K562 (cell line): ENCODE measurements at regions not wholly inside any gene's neighbourhood (a gene's known extent, or its start where the extent isn't known, plus 50 kb on each side); places are given as distances from the start of the nearest gene placed in this dataset.

Source experiments
- ATAC-seq: fragments of 200-7000 bp; cut with Tn5 transposase; 3 replicates; pipeline ENCODE4 v1.9.1; 2020; ENCODE audit warnings: moderate library complexity
- BruUV-seq: library from RNA; stranded (reverse); fragments of 400-500 nt; replicated peaks from 2 replicates; lab custom pipeline; 2021; lab: Mats Ljungman, UMichigan
- CTCF ChIA-PET: fragments of 300-600 bp; formaldehyde crosslinking; extraction: SDS; loops from one replicate; lab custom pipeline; 2021; ENCODE audit warnings: low intra/inter-chr PET ratio; lab: Yijun Ruan, JAX
- POLR2A ChIA-PET: fragments of 300-600, 350-650 bp; sonication (Branson Sonifier 250); formaldehyde crosslinking; extraction: SDS; loops from one replicate; lab custom pipeline; 2021; ENCODE audit warnings: antibody characterized with exemption, inconsistent platforms; lab: Yijun Ruan, JAX
- DNase-seq, 4 experiments: peaks; one replicate each; pipeline versions ENCODE4 v3.0.0 to v3.0.0-alpha.2; 2011 to 2018; ENCODE audit warnings: low spot score in 3 of 4, mixed read lengths in 3 of 4; ENCODE audit errors: extremely low read depth in 1 of 4
- FAIRE-seq: peaks from 2 replicates; lab custom pipeline; 2011; peaks lifted over from hg19 to GRCh38; lab: Jason Lieb, UNC
- H2AFZ ChIP-seq: 2 replicates; pipeline ENCODE4 v1.6.0; 2011; ENCODE audit warnings: low read depth, low read length, control low read depth, inconsistent platforms
- H3K27ac ChIP-seq: fragments of 200-600 bp; 3 replicates; pipeline ENCODE4 v1.8.0; 2011; ENCODE audit warnings: low read depth, mild to moderate bottlenecking, control low read depth, inconsistent platforms, low read length, moderate library complexity, mixed read lengths; ENCODE audit errors: extremely low read depth
- H3K27me3 ChIP-seq, 2 experiments: fragments of 300-600 bp in 1 of 2; 2 replicates in 1 of 2; 3 replicates in 1 of 2; pipeline versions ENCODE4 v1.6.0 to v1.8.0; 2011; ENCODE audit warnings: inconsistent platforms in 2 of 2, low read length in 2 of 2, mild to moderate bottlenecking in 1 of 2, mixed read lengths in 1 of 2, moderate library complexity in 1 of 2; ENCODE audit not compliant: control insufficient read depth in 2 of 2, insufficient read depth in 2 of 2
- H3K36me3 ChIP-seq: fragments of 300-600 bp; 3 replicates; pipeline ENCODE4 v1.8.0; 2011; ENCODE audit warnings: mild to moderate bottlenecking, low read length, inconsistent platforms; ENCODE audit not compliant: control insufficient read depth, insufficient read depth
- H3K4me1 ChIP-seq, 2 experiments: fragments of 200-600 bp in 1 of 2; replicated peaks in 1 of 2; 2 replicates in 1 of 2; 3 replicates in 1 of 2; pipeline versions ENCODE4 v1.5.1 to v1.8.0; 2011; ENCODE audit warnings: inconsistent platforms in 2 of 2, low read length in 2 of 2, mild to moderate bottlenecking in 1 of 2, mixed read lengths in 1 of 2, moderate library complexity in 1 of 2; ENCODE audit not compliant: control insufficient read depth in 2 of 2, insufficient read depth in 2 of 2
- H3K4me2 ChIP-seq: 2 replicates; pipeline ENCODE4 v1.6.1; 2011; ENCODE audit warnings: low read length, control low read depth, inconsistent platforms, mixed read lengths; ENCODE audit not compliant: insufficient read depth
- H3K4me3 ChIP-seq: fragments of 200-600 bp; sonication (generic), shearing (Covaris generic); 2 replicates; pipeline ENCODE4 v1.5.1; 2016; ENCODE audit warnings: control low read depth, inconsistent platforms
- H3K79me2 ChIP-seq: fragments of 200-600 bp; 3 replicates; pipeline ENCODE4 v1.8.0; 2011; ENCODE audit warnings: low read length, inconsistent platforms; ENCODE audit not compliant: control insufficient read depth, insufficient read depth
- H3K9ac ChIP-seq, 2 experiments: 2 replicates each; pipeline versions ENCODE4 v1.6.0 to v1.6.1; 2011; ENCODE audit warnings: low read depth in 2 of 2, low read length in 2 of 2, control low read depth in 1 of 2, inconsistent platforms in 1 of 2, mild to moderate bottlenecking in 1 of 2, mixed read lengths in 1 of 2; ENCODE audit not compliant: insufficient read depth in 1 of 2
- H3K9me1 ChIP-seq: one replicate; pipeline ENCODE4 v1.6.0; 2011; ENCODE audit warnings: inconsistent platforms, mild to moderate bottlenecking, low read length, moderate library complexity; ENCODE audit not compliant: control insufficient read depth, insufficient read depth
- H3K9me3 ChIP-seq: replicated peaks from 2 replicates; pipeline ENCODE4 v1.5.1; 2011; ENCODE audit warnings: low read depth, low read length, inconsistent platforms; ENCODE audit not compliant: control insufficient read depth, insufficient read depth
- H4K20me1 ChIP-seq: replicated peaks from 2 replicates; pipeline ENCODE4 v1.6.1; 2011; ENCODE audit warnings: low read length, inconsistent platforms, mixed read lengths; ENCODE audit not compliant: control insufficient read depth, insufficient read depth
- NFIC ChIP-seq: fragments of 450-650 bp; IDR thresholded peaks from 2 replicates; pipeline ENCODE4 v1.6.1; 2017; ENCODE audit warnings: mild to moderate bottlenecking, inconsistent platforms
- XRCC4 ChIP-seq: IDR thresholded peaks from one replicate; pipeline ENCODE4 v1.6.1; 2011; ENCODE audit not compliant: insufficient read depth, insufficient read length; ENCODE audit errors: extremely low read depth
- ZNF311 ChIP-seq: fragments of 250-450 bp; sonication (Bioruptor Pico); IDR thresholded peaks from 2 replicates; pipeline ENCODE4 v1.4.0; 2020; ENCODE audit warnings: mild to moderate bottlenecking, moderate library complexity
- WGBS: fragments of 100-300 bp; shearing (Covaris generic); methylation state at CpG from one replicate; pipeline ENCODE4 v1.1.6; 2016; ENCODE audit warnings: low coverage, mixed read lengths; ENCODE audit not compliant: insufficient coverage; ENCODE audit errors: missing lambda C conversion rate; 5-methylcytosine and 5-hydroxymethylcytosine counted together
- in situ Hi-C: fragments of 300-500 bp; cut with MboI; formaldehyde crosslinking; loops from 4 replicates; pipeline ENCODE4 v1.15.0; 2018; ENCODE audit warnings: inconsistent platforms, mixed read lengths
- intact Hi-C: fragments of 100-400 bp; cut with micrococcal nuclease; formaldehyde crosslinking; loops from 2 replicates; pipeline ENCODE4 v1.14.2; 2022
- TF ChIP-seq, protein P1 (sequence below): fragments of 450-650 bp; conservative IDR thresholded peaks from 2 replicates; pipeline ENCODE4 v1.6.1; 2016; ENCODE audit warnings: missing genetic modification characterization, low read depth, mild to moderate bottlenecking, missing compliant biosample characterization, moderate library complexity
- TF ChIP-seq, protein P2 (sequence below), 2 experiments: fragments of 200-800 bp in 1 of 2; sonication (Bioruptor generic) in 1 of 2; sonication (generic) in 1 of 2; formaldehyde crosslinking in 1 of 2; IDR thresholded peaks in 1 of 2; conservative IDR thresholded peaks in 1 of 2; 2 replicates each; pipeline versions ENCODE4 v1.5.0 to v1.6.1; 2016 to 2020; ENCODE audit warnings: missing compliant biosample characterization in 1 of 2, missing genetic modification characterization in 1 of 2, missing genetic modification reagents in 1 of 2

DNA sequence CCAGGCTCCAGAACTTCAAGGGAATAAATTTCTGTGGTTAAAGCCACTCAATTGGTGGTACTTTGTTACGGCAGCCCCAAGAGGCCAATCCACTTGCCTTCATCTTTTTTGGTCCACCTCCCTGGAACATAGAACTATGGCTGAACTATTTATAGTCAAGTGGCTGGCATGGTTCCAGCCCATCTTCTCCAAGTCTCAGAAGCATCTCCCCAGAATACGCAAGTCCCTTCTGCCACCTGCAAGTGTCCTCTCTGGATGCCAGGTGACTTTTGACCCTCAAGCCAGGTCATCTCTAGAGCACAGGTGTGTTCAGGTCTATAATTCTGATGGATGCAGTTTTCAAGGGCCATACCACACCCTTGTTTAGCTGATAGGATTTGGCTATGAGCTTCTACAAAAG, 371.5 kb downstream of the AACS start:
- no peak overlapping the region for H2AFZ ChIP-seq
- in situ Hi-C loops = no loop called here
- H3K4me1 ChIP-seq = no peaks in the 10 kb centered on the region
- H3K4me2 ChIP-seq = no peak overlapping the region
- ChIA-PET CTCF (no interaction called here), POLR2A (no interaction called here)
- FAIRE-seq = no peak
- H3K36me3 ChIP-seq = no peaks in the 10 kb centered on the region
- H3K27ac ChIP-seq = no peak overlapping the region
- ATAC-seq = no peak
- no peak for DNase-seq
- H3K9me1 ChIP-seq = no peaks in the 10 kb centered on the region
- 0% methylated on average over 2 of the region's 2 CpGs for WGBS
- no peaks in the 10 kb centered on the region for H3K79me2 ChIP-seq
- TF ChIP-seq, protein P1, sequence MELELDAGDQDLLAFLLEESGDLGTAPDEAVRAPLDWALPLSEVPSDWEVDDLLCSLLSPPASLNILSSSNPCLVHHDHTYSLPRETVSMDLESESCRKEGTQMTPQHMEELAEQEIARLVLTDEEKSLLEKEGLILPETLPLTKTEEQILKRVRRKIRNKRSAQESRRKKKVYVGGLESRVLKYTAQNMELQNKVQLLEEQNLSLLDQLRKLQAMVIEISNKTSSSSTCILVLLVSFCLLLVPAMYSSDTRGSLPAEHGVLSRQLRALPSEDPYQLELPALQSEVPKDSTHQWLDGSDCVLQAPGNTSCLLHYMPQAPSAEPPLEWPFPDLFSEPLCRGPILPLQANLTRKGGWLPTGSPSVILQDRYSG = no peak
- TF ChIP-seq, protein P2, sequence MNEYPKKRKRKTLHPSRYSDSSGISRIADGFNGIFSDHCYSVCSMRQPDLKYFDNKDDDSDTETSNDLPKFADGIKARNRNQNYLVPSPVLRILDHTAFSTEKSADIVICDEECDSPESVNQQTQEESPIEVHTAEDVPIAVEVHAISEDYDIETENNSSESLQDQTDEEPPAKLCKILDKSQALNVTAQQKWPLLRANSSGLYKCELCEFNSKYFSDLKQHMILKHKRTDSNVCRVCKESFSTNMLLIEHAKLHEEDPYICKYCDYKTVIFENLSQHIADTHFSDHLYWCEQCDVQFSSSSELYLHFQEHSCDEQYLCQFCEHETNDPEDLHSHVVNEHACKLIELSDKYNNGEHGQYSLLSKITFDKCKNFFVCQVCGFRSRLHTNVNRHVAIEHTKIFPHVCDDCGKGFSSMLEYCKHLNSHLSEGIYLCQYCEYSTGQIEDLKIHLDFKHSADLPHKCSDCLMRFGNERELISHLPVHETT (CRISPR knock-in tag; conservative IDR thresholded peaks at IDR 0.05 in 1 of 2, IDR thresholded peaks at IDR 0.05 in 1 of 2) = no peak
- TF ChIP-seq ZNF311 (CRISPR knock-in tag) = no peak
- no peak for TF ChIP-seq XRCC4
- TF ChIP-seq NFIC = 0 out of 2 replicates have a peak, but pooled peaks have one; percentile 17
- H3K4me3 ChIP-seq = no peak overlapping the region
- H3K27me3 ChIP-seq = peaks cover 0 to 10% of the 10 kb centered on the region in 2 experiments; a peak in 2 of 5 replicates
- H3K9me3 ChIP-seq = no peaks in the 10 kb centered on the region
- no peaks in the 10 kb centered on the region for H4K20me1 ChIP-seq
- no peak overlapping the region for H3K9ac ChIP-seq
- BruUV-seq = no TSS peak
- intact Hi-C loops = no loop called here
